Neuron (in vitro differentiated cells): ENCODE measurements at regions not wholly inside any gene's neighbourhood (a gene's known extent, or its start where the extent isn't known, plus 50 kb on each side); places are given as distances from the start of the nearest gene placed in this dataset.

ENCODE experiments used
- H2AFZ ChIP-seq: one replicate; pipeline ENCODE4 v1.6.1; 2013; ENCODE audit warnings: low read depth, mild to moderate bottlenecking, inconsistent platforms, low read length, moderate library complexity
- H3K27me3 ChIP-seq: one replicate; pipeline ENCODE4 v1.6.1; 2013; ENCODE audit warnings: low read length; ENCODE audit not compliant: insufficient read depth
- H3K36me3 ChIP-seq: one replicate; pipeline ENCODE4 v1.6.1; 2013; ENCODE audit warnings: low read length; ENCODE audit not compliant: insufficient read depth
- H3K4me1 ChIP-seq: one replicate; pipeline ENCODE4 v1.6.1; 2013; ENCODE audit warnings: low read length; ENCODE audit not compliant: insufficient read depth
- H3K4me3 ChIP-seq: 2 replicates; pipeline ENCODE4 v1.5.1; 2013; ENCODE audit warnings: mild to moderate bottlenecking, low read length, moderate library complexity
- H3K9me3 ChIP-seq: one replicate; pipeline ENCODE4 v1.6.1; 2013; ENCODE audit warnings: low read length

DNA sequence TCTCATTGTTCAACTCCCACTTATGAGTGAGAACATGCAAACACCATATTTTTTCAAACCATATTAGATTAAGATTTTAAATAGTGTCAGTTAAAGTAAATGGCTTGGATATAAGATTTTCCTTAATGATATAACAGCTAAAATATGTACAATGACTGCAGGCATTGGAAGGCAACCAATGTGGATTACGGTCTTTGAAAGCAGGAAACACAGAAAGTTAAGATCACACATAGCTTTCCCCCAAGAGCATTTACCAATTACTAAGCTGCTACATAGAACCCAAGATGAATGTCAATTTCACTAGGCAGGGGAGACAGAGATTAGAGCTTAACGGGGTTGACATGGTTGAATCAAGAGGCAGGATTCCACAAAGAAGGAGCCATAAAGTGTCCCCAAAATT lies 173.2 kb upstream of the TRPC4 start:
- Histone ChIP-seq H2AFZ (no peak overlapping the region), H3K27me3 (no peaks in the 10 kb centered on the region), H3K9me3 (no peaks in the 10 kb centered on the region), H3K4me1 (no peaks in the 10 kb centered on the region), H3K4me3 (no peak overlapping the region), H3K36me3 (no peaks in the 10 kb centered on the region)

DNA sequence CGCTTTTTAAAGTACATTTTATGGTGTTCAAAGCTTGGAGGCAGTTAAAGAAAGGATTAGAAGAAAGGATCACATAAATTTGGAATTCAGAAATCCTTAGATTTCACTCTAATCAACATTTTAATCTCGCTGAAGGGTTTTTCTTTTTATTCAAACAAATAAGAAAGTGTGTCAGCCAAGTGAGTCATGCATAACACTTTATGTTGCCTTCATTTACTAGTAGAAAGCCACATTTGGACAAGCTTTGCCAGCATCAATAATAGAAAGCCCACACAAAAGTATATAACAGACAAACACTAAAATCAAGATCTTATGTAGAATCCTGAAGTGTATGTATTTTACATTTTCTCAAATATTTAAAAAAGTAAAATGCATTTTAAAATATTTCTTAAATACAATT lies 154.9 kb upstream of the TRPC4 start:
- H3K4me3 ChIP-seq = no peak overlapping the region

DNA sequence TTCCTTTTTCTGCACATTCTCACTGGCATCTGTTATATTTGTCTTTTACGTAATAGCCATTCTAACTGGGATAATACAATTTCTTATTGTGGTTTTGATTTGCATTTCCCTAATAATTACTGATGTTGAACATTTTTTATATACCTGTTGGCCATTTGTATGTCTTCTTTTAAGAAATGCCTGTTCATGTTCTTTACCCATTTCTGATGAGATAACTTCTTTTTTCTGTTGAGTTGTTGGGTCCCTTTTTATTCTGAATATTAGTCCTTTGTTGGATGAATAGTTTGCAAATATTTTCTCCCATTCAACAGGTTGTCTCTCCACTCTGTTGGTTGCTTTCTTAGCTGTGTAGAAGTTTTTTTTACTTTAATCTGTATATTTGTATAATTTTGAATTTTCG lies 147.7 kb upstream of the TRPC4 start:
- H2AFZ ChIP-seq = no peak overlapping the region
- peaks cover 3% of the 10 kb centered on the region for H3K9me3 ChIP-seq
- H3K27me3 ChIP-seq = no peaks in the 10 kb centered on the region
- H3K36me3 ChIP-seq = no peaks in the 10 kb centered on the region
- H3K4me1 ChIP-seq = no peaks in the 10 kb centered on the region
- H3K4me3 ChIP-seq = no peak overlapping the region

More for the DNA sequence above, 154.9 kb upstream of the TRPC4 start:
- peaks cover 3% of the 10 kb centered on the region for H3K9me3 ChIP-seq
- no peak overlapping the region for H2AFZ ChIP-seq
- H3K36me3 ChIP-seq = no peaks in the 10 kb centered on the region
- no peaks in the 10 kb centered on the region for H3K4me1 ChIP-seq
- H3K27me3 ChIP-seq = no peaks in the 10 kb centered on the region

DNA sequence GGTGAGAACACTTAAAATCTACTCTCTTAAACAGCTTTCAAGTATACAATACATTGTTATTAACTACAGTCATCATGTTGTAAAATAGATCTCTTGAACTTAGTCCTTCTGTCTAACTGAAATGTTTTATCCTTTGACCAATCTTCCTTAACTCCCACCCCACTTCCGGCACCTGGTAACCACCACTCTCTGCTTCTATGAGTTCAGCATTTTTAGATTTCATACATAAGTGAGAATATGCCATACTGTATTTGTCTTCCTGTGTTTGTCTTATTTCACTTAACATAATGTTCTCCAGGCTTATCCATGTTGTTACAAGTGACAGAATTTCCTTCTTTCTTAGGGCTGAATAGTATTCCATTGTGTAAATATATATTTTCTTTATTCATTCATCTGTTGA lies 144.1 kb upstream of the TRPC4 start:
- H3K9me3 ChIP-seq = no peaks in the 10 kb centered on the region
- no peak overlapping the region for H2AFZ ChIP-seq
- no peaks in the 10 kb centered on the region for H3K36me3 ChIP-seq
- H3K27me3 ChIP-seq = no peaks in the 10 kb centered on the region
- no peaks in the 10 kb centered on the region for H3K4me1 ChIP-seq
- no peak overlapping the region for H3K4me3 ChIP-seq

DNA sequence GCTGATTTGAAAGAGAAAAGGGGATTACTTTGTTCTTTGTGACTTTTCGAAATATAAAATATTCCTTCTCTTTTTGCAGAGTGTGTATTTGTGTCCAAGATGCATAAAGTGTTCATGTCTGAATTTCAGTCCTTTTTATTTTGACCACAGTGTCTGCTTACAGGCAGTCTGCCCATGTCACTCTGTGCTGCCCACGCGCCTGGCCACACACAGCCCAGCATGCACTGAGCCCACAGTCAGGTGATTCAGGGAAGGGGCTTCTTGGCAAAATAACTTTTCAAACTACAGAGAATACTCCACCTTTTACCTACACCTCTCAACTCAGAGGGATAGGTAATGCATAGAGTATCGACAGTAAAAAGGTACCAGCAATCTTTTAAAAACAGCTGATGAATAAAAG lies 142.5 kb upstream of the TRPC4 start:
- no peak overlapping the region for H3K4me3 ChIP-seq
- no peaks in the 10 kb centered on the region for H3K36me3 ChIP-seq
- H2AFZ ChIP-seq = no peak overlapping the region
- no peaks in the 10 kb centered on the region for H3K27me3 ChIP-seq
- no peaks in the 10 kb centered on the region for H3K4me1 ChIP-seq
- no peaks in the 10 kb centered on the region for H3K9me3 ChIP-seq

DNA sequence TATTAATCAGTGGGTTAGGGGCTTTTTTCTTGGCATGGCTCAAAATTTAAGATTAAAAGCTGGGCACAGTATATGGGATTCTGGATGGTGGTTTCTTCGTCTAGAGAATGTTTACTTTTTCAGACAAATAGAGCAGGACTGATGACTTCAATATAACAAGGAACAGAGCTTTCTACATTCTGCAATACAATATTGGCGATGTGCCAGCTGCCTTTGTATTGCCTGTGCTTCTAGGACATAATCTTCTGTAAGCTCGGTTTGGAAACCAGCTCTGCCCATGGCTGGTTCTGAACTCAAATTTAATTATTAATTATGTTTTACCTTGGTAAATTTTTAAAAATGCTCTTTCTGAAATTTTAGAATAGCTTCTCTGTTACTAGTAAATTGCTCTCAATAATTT lies 139.1 kb upstream of the TRPC4 start:
- Histone ChIP-seq H3K4me1 (no peaks in the 10 kb centered on the region), H3K9me3 (no peaks in the 10 kb centered on the region), H2AFZ (no peak overlapping the region), H3K4me3 (no peak overlapping the region), H3K36me3 (no peaks in the 10 kb centered on the region), H3K27me3 (no peaks in the 10 kb centered on the region)

DNA sequence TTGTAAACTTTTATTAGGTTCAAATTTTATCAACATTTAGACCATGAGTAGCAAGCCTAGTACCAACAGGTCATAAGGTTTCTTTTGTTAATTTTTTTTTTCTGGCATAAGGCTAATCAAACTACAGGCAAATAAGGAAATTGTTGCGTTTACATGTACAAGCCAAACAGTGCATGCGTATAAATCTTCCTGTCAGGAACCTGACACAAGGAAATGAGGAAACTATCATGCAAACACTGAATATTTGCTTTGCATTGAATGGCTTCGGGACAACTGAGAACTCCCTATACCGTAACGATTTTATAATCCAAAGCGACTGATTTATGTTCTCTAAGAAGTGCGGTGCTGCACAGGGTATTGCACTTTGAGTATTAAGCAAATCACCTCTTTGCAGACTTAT lies 133.0 kb upstream of the TRPC4 start:
- Histone ChIP-seq H3K27me3 (no peaks in the 10 kb centered on the region), H3K4me1 (no peaks in the 10 kb centered on the region), H3K36me3 (no peaks in the 10 kb centered on the region), H2AFZ (no peak overlapping the region), H3K9me3 (no peaks in the 10 kb centered on the region), H3K4me3 (no peak overlapping the region)

DNA sequence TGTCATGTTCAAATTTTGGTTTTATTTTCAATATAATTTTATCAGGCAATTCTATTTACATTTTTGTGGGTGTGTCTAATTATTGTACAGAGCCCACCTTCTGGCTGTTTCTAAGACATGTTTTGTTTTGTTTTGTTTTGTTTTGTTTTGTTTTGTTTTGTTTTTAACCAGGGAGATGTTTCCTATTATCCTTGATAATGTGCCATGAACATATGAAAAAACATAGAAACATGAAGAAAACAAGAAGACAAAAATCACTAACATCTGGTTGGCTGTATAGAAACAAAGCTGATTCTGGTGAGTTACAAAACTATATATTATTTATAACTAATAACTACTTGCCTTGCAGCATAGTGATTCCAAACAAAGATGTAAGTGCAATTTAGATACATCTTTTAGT lies 128.1 kb upstream of the TRPC4 start:
- H2AFZ ChIP-seq = no peak overlapping the region
- no peaks in the 10 kb centered on the region for H3K9me3 ChIP-seq
- H3K27me3 ChIP-seq = no peaks in the 10 kb centered on the region
- no peaks in the 10 kb centered on the region for H3K36me3 ChIP-seq
- H3K4me1 ChIP-seq = peaks cover 14% of the 10 kb centered on the region
- H3K4me3 ChIP-seq = no peak overlapping the region

DNA sequence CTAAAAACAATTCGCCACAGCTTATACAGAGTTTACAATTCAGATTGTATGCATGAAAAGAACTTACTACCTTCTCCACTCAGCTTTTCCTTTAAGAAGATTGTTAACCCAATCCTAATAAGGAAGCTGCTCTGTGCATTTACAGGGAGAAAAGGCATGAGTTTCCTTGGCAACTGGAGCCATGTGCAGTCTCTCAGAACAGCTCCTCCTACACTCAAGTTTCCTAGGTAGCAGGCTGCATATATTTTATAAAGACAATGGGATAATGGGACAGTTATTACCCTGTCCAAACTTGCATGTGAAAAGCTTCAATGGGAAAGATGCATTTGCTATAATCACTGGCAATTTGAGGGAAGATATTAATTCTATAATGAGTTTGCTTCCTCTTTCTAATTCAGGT lies 125.5 kb upstream of the TRPC4 start:
- Histone ChIP-seq H3K9me3 (no peaks in the 10 kb centered on the region), H2AFZ (peak overlapping the region; percentile 22), H3K4me1 (peaks cover 14% of the 10 kb centered on the region), H3K4me3 (no peak overlapping the region), H3K36me3 (no peaks in the 10 kb centered on the region), H3K27me3 (no peaks in the 10 kb centered on the region)

DNA sequence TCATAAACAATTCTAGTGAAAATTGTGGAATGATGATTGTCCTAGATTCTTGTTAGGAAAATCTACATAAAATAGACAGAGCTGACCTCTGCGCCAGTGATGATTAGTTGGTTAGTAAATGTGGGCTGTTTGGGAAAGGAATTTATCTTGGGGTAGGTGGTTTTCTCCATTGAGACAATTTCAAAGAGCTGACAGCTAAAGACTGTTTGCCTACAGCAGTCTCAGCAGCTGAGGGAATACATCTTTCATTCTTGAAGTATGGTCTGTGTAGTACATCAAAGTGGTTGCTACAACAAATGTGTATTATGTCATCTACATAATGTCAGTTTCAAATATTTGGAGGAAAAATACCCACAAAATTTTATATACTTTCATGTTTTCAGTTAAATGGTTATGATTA lies 117.2 kb upstream of the TRPC4 start:
- Histone ChIP-seq H2AFZ (no peak overlapping the region), H3K27me3 (no peaks in the 10 kb centered on the region), H3K4me1 (peaks cover 11% of the 10 kb centered on the region), H3K9me3 (no peaks in the 10 kb centered on the region), H3K36me3 (no peaks in the 10 kb centered on the region), H3K4me3 (no peak overlapping the region)

DNA sequence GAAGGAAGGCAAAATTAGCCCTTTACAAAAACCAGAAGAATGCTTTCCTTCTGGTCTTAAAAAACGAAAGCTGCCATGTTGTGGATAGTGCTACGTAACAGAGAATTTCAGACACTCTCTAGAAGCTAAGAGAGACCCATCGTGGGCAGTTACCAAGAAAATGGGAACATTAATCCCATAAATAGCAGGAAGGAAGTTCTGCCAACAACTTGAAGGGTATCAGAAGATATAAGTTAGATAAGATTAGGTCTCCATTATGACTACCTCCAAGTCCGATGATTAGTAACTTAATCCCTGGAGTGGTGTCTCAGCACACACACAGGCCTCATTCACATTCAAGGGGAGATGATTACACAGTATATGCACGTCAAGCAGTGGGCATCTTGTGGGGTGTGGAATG lies 115.7 kb upstream of the TRPC4 start:
- no peak overlapping the region for H2AFZ ChIP-seq
- no peaks in the 10 kb centered on the region for H3K9me3 ChIP-seq
- peaks cover 13% of the 10 kb centered on the region for H3K4me1 ChIP-seq
- H3K36me3 ChIP-seq = no peaks in the 10 kb centered on the region
- no peaks in the 10 kb centered on the region for H3K27me3 ChIP-seq
- no peak overlapping the region for H3K4me3 ChIP-seq

DNA sequence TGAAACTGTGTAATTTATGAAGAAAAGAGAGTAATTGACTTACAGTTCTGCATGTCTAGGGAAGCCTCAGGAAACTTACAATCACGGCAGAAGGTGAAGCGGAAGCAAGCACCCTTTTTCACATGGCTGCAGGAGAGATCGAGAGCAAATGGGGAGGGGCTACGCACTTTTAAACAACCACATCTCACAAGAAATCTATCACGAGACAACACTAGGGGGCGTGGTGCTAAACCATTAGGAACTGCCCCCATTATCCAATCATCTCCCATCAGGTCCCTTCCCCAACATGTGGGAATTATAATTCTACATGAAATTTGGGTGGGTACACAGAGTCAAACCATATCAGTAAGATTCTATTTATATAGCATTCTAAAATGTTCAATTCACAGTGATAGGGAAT lies 114.8 kb upstream of the TRPC4 start:
- no peak overlapping the region for H2AFZ ChIP-seq
- H3K9me3 ChIP-seq = no peaks in the 10 kb centered on the region
- H3K36me3 ChIP-seq = no peaks in the 10 kb centered on the region
- no peaks in the 10 kb centered on the region for H3K27me3 ChIP-seq
- H3K4me3 ChIP-seq = no peak overlapping the region
- H3K4me1 ChIP-seq = peaks cover 13% of the 10 kb centered on the region

DNA sequence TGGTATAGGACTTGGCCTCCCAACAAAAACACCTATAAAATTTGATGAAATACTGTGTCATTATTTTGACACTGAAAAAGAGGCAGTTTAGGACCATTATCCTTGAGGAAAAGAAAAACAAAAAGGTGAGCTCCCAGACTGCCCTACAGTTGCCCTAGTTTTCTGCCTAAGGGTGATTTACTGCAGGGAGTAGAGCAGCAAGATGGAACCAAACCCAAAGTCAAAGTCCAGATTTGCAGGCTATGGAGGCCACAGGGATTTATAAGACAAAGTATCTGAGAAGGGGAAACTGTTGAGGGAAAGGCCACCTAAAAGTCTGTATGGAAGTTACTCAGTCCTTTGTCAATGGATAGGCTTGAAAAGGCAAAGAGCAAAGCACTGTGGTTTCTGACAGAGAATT lies 112.4 kb upstream of the TRPC4 start:
- no peaks in the 10 kb centered on the region for H3K36me3 ChIP-seq
- H3K27me3 ChIP-seq = no peaks in the 10 kb centered on the region
- no peak overlapping the region for H3K4me3 ChIP-seq
- no peaks in the 10 kb centered on the region for H3K9me3 ChIP-seq
- peaks cover 13% of the 10 kb centered on the region for H3K4me1 ChIP-seq
- H2AFZ ChIP-seq = no peak overlapping the region

DNA sequence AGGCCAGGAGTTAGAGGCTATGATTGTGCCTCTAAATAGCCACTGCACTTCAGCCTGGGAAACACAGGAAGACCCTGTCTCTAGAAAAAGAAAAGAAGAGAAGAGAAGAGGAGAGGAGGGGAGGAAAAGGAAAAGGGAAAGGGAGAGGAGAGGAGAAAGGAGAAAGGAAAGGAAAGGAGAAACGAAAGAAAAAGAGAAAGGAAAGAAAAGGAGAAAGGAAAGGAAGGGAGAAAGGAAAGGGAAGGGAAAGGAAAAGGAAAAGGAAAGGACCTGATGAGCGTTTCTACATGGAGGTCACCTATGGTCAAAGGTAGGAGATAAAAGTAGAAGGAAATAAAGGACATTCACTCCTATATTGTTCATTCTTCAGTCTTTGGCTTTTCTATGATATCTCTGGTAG lies 109.1 kb upstream of the TRPC4 start:
- no peak overlapping the region for H2AFZ ChIP-seq
- H3K9me3 ChIP-seq = no peaks in the 10 kb centered on the region
- H3K36me3 ChIP-seq = no peaks in the 10 kb centered on the region
- no peaks in the 10 kb centered on the region for H3K27me3 ChIP-seq
- H3K4me1 ChIP-seq = peaks cover 11% of the 10 kb centered on the region
- no peak overlapping the region for H3K4me3 ChIP-seq
